ENCODE measurements at regions not wholly inside any gene's neighbourhood (a gene's known extent, or its start where the extent isn't known, plus 50 kb on each side); places are given as distances from the start of the nearest gene placed in this dataset.

DNA sequence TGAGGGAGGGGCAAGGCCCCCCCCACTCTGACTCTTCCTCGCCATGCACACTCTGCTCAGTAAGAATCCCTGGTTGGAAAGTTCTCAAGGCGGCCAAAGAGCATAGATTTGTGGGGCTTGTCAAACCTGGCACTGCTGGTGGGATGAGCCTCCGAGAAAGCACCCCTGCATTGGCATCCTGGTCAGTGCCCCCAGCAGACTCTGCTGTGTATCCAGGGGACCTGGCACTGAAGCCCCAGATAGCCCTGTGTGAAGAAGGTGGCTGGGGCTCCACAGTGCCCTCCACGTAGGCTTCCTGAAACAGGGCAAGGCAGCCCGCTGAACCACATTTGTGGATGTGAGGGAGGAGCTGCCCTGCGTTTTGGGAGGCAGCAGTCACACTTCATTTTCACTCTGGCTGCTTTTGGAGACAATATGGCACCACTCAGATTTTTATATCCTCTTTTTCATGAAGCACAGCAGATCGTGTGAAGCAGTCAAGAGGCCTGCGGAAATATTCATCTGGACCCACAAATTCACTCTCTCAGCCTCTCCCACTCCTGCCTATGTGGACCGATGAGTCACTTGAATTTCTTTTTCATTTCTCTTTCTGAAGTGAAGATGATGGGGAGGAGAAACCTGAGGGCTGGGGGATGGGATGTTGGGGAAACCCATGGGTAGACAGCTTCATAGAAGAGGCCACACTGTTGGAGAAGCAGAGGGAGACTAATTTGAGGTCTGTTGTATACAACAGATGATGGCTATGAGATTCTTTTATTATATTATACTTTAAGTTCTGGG lies 88.7 kb upstream of the BCL6 start:
- Mint-ChIP-seq H3K9me3 (peaks cover 9% of the 10 kb centered on the region), H3K4me1 (ENCODE audit: low read depth) (peaks cover 35% of the 10 kb centered on the region), H3K27ac (no peak overlapping the region), H3K27me3 (no peaks in the 10 kb centered on the region), H3K4me3 (no peak overlapping the region), H3K36me3 (ENCODE audit: low read depth) (peaks cover 4% of the 10 kb centered on the region)
- peak; percentile 75 for ATAC-seq
- TF ChIP-seq, protein P1, sequence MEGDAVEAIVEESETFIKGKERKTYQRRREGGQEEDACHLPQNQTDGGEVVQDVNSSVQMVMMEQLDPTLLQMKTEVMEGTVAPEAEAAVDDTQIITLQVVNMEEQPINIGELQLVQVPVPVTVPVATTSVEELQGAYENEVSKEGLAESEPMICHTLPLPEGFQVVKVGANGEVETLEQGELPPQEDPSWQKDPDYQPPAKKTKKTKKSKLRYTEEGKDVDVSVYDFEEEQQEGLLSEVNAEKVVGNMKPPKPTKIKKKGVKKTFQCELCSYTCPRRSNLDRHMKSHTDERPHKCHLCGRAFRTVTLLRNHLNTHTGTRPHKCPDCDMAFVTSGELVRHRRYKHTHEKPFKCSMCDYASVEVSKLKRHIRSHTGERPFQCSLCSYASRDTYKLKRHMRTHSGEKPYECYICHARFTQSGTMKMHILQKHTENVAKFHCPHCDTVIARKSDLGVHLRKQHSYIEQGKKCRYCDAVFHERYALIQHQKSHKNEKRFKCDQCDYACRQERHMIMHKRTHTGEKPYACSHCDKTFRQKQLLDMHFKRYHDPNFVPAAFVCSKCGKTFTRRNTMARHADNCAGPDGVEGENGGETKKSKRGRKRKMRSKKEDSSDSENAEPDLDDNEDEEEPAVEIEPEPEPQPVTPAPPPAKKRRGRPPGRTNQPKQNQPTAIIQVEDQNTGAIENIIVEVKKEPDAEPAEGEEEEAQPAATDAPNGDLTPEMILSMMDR (IDR thresholded peaks at IDR 0.05), result no peak
- DNase-seq, result peak; percentile 69
- ChIA-PET CTCF (interaction anchor here (0.6 kb wide), 1 partner anchor 26 kb away, joined by 3 read pairs; no protein-coding TSS in a partner anchor), POLR2A (interaction anchor here (1.1 kb wide), 1 partner anchor 26 kb away, joined by 3 read pairs; no protein-coding TSS in a partner anchor)
- intact Hi-C loops (cut with micrococcal nuclease), result no loop called here

DNA sequence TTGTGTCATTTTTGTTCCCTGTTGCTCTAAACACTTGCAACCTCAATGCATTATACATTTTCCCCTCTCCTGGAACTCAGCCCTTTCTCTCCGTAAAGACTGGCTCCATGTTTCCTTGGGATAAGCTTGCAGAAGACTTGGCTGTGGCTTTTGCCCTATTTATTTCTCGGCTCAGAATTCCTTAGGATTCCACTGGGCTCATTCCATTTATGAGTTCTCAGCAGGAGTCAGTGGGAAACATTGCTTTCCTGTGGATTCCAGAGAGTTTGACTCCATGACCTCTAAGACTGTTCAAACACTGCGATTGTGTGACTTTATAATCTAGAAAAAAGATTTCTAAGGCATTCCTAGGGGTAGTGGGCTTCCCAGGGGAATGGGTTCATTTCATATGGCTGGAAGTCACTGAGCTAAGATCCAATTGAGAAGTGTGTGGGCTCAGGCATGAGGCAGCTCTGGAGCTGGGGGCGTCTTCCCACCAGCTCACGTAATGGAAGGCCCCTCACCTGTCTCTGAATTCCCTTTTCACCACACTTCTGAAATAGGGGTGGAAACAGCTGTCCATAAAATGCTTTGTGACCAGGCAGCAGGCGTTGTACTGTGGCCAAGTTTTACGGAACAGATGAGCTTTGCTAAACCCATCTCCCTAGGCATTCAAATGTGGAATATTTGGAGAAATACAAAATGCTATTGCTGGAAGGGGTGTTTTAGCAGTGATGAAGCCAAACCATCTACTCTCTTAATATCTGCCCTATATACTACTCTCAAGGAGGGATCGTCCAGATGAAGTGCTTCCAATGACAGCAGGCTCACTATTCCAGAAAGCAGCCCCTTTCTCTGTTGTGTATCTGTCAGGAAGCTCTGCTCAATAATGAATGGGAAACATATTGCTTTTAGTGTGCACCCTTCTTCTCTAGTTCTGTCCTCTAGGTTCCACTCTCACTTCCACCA lies 91.8 kb upstream of the BCL6 start:
- Mint-ChIP-seq H3K4me3 (no peak overlapping the region), H3K27me3 (no peaks in the 10 kb centered on the region), H3K36me3 (ENCODE audit: low read depth) (peaks cover 4% of the 10 kb centered on the region), H3K4me1 (ENCODE audit: low read depth) (peaks cover 27% of the 10 kb centered on the region), H3K9me3 (peaks cover 9% of the 10 kb centered on the region), H3K27ac (no peak overlapping the region)
- ChIA-PET CTCF (interaction anchor here (0.7 to 1.4 kb wide), 3 partner anchors 10 to 89 kb away, joined by 3 to 5 read pairs (median 3); no protein-coding TSS in a partner anchor), POLR2A (interaction anchor here (0.6 kb wide), 1 partner anchor 527 kb away, joined by 3 read pairs; no protein-coding TSS in a partner anchor)
- intact Hi-C loops (cut with micrococcal nuclease), result no loop called here
- TF ChIP-seq, protein P1 (IDR thresholded peaks at IDR 0.05), result no peak
- DNase-seq, result no peak
- ATAC-seq, result no peak

DNA sequence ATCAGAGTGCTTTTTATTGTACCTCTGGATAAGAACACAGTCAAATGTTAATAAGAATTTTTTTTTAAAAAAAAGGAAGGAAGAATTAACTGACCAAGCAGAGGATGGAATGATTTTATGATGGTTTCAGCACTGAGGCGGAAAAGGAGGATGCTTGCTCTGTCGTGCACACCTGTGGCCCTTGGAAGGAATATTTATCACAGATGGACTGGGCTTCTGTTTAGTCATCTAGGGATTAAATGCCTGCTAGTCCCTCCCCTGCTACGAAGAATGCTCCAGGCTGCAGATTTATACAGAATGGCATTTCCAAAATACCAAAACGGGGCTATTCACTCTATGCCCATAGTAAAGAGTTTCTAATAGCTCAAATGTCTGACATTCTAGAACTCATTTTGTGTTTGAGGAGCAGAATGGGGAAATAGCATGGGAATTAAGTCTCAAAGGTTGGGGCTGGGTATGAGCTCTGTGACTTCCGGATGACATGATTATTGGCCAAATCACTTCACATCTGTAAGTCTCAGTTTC lies 92.8 kb upstream of the BCL6 start:
- ChIA-PET POLR2A (interaction anchor here (0.6 kb wide), 1 partner anchor 526 kb away, joined by 3 read pairs; no protein-coding TSS in a partner anchor), CTCF (interaction anchor here (0.9 to 1.4 kb wide), 4 partner anchors 11 to 90 kb away, joined by 3 to 5 read pairs (median 3); no protein-coding TSS in a partner anchor)
- Mint-ChIP-seq H3K9me3 (peaks cover 9% of the 10 kb centered on the region), H3K27ac (no peak overlapping the region), H3K36me3 (ENCODE audit: low read depth) (peaks cover 4% of the 10 kb centered on the region), H3K4me1 (ENCODE audit: low read depth) (peaks cover 24% of the 10 kb centered on the region), H3K4me3 (no peak overlapping the region), H3K27me3 (no peaks in the 10 kb centered on the region)
- intact Hi-C loops (cut with micrococcal nuclease), result no loop called here
- DNase-seq (no peak), ATAC-seq (no peak)
- TF ChIP-seq, protein P1 (IDR thresholded peaks at IDR 0.05), result no peak

DNA sequence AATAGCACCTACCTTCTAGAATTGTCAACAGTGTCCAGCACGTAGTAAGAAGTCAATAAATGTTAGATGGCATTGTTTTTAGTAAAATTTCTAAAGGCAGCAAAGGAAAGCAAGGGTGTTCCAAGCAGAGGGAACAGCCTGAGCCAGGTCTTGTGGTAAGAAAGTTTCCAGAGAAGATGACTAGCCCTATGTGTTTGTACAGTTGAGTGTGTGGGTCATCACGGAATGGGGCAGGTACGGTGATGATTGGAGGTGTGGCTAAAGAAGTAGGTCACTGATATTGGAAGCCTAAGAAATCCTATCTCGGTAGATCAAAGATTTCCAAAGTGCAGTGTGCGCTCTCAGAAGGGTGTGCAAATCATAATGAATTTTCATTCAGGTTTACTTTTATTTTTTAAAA lies 94.2 kb upstream of the BCL6 start:
- peaks cover 15% of the 10 kb centered on the region for H3K4me1 Mint-ChIP-seq (ENCODE audit: low read depth)
- no peak overlapping the region for H3K27ac Mint-ChIP-seq
- H3K36me3 Mint-ChIP-seq (ENCODE audit: low read depth), result peaks cover 4% of the 10 kb centered on the region
- ATAC-seq (no peak), DNase-seq (no peak)
- H3K9me3 Mint-ChIP-seq, result peaks cover 9% of the 10 kb centered on the region
- CTCF ChIA-PET, result interaction anchor here (1.1 kb wide), 1 partner anchor 23 kb away, joined by 3 read pairs; no protein-coding TSS in a partner anchor
- POLR2A ChIA-PET, result no interaction called here
- H3K4me3 Mint-ChIP-seq, result no peak overlapping the region
- intact Hi-C loops (cut with micrococcal nuclease), result no loop called here
- H3K27me3 Mint-ChIP-seq, result no peaks in the 10 kb centered on the region
- TF ChIP-seq, protein P1 (IDR thresholded peaks at IDR 0.05), result no peak

Data from activated CD8-positive, alpha-beta T cell treated with anti-CD3 and anti-CD28 coated beads for 36 hours (primary cell).